Neural crest cell (in vitro differentiated cells): ENCODE measurements at regions not wholly inside any gene's neighbourhood (a gene's known extent, or its start where the extent isn't known, plus 50 kb on each side); places are given as distances from the start of the nearest gene placed in this dataset.

Experiments used
- DNase-seq: peaks from one replicate; pipeline ENCODE4 v3.0.0; 2021; ENCODE audit warnings: low read depth, mixed read lengths, low spot score
- H3K27ac Mint-ChIP-seq: one replicate; pipeline ENCODE4 v1.8.0; 2021; ENCODE audit warnings: mild to moderate bottlenecking, mixed read lengths; ENCODE audit not compliant: unreplicated experiment
- H3K27me3 Mint-ChIP-seq: 2 replicates; pipeline ENCODE4 v1.8.0; 2021; ENCODE audit warnings: low read depth, mild to moderate bottlenecking, mixed read lengths
- H3K36me3 Mint-ChIP-seq: 2 replicates; pipeline ENCODE4 v1.8.0; 2021; ENCODE audit warnings: low read depth, mild to moderate bottlenecking, mixed read lengths
- H3K4me1 Mint-ChIP-seq: 2 replicates; pipeline ENCODE4 v1.8.0; 2021; ENCODE audit warnings: mixed read lengths
- H3K4me3 Mint-ChIP-seq: one replicate; pipeline ENCODE4 v1.8.0; 2021; ENCODE audit warnings: mild to moderate bottlenecking, mixed read lengths
- H3K9me3 Mint-ChIP-seq: 2 replicates; pipeline ENCODE4 v1.8.0; 2021; ENCODE audit warnings: mixed read lengths
- CTCF ChIP-seq: fragments of 200-600 bp; sonication (generic); conservative IDR thresholded peaks from 2 replicates; pipeline ENCODE4 v1.5.0; 2021; ENCODE audit warnings: antibody characterized with exemption, mild to moderate bottlenecking

DNA sequence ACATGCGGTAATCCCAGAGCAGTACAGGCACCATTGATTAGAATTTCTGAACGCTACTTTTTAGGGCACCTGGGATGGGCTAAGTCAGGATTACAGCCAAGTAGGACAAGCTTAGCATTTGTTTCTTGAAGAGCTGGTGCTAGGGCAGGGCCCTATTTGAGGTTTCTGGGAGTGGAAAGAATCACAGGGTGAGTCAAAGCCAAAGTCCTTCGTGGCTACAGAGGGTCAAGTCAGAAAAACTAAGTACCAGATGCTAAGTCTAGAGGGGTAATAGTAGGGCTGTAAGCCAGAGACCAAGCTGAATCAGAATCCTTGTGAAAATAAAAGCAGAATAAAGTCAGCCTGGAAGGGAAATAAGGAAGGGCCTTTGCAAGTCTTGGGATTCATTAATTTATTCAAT is 448.6 kb downstream of the ZIC3 start:
- Mint-ChIP-seq H3K4me1 (no peaks in the 10 kb centered on the region), H3K36me3 (peaks cover 2% of the 10 kb centered on the region), H3K27me3 (peaks cover 5% of the 10 kb centered on the region), H3K9me3 (peaks cover 7% of the 10 kb centered on the region), H3K27ac (no peak overlapping the region), H3K4me3 (no peak overlapping the region)
- DNase-seq: no peak
- no peak for TF ChIP-seq CTCF

DNA sequence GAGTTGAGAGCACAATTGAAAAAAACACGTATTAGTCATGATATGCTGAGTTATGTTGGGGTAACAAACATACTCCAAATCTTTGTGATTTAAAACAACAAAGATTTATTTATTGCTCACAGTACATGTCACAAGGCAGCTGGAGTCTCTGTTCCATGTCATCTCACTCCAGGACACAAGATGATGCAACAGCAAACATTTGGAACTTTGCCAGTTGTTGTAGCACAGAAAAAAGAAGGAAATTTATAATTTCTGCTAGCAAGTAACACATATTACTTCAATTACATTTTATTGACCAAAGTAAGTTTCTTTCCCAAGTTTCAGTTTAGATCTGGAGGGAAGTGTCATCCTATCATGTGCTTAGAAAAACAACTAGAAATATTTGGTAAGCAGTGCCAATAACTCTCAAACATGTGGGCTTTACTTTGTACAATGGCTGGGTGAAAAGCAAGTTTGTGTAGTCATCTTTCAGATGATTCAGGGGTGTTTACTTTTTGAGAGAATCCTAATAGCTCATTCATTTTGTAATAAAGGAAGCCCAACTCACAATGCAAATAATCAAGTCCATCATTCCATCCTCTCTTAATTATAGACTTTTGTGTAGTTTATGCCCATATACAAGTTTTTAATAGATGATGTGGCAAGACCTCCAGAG is 452.3 kb downstream of the ZIC3 start:
- TF ChIP-seq CTCF: no peak
- H3K9me3 Mint-ChIP-seq: peaks cover 6% of the 10 kb centered on the region
- H3K27me3 Mint-ChIP-seq: no peaks in the 10 kb centered on the region
- no peak overlapping the region for H3K27ac Mint-ChIP-seq
- DNase-seq: no peak
- no peak overlapping the region for H3K4me3 Mint-ChIP-seq
- H3K36me3 Mint-ChIP-seq: no peaks in the 10 kb centered on the region
- peaks cover 5% of the 10 kb centered on the region for H3K4me1 Mint-ChIP-seq

GRCh38 chrX:138020941-138021340 is 455.0 kb downstream of the ZIC3 start:
- H3K4me3 Mint-ChIP-seq: no peak overlapping the region
- H3K27me3 Mint-ChIP-seq: no peaks in the 10 kb centered on the region
- peaks cover 9% of the 10 kb centered on the region for H3K9me3 Mint-ChIP-seq
- no peak for DNase-seq
- no peaks in the 10 kb centered on the region for H3K36me3 Mint-ChIP-seq
- peaks cover 5% of the 10 kb centered on the region for H3K4me1 Mint-ChIP-seq
- H3K27ac Mint-ChIP-seq: no peak overlapping the region
- no peak for TF ChIP-seq CTCF

GRCh38 chrX:138026211-138026610 is 460.3 kb downstream of the ZIC3 start:
- Mint-ChIP-seq H3K4me3 (no peak overlapping the region), H3K36me3 (no peaks in the 10 kb centered on the region), H3K27me3 (no peaks in the 10 kb centered on the region), H3K27ac (no peak overlapping the region), H3K4me1 (peaks cover 6% of the 10 kb centered on the region), H3K9me3 (peaks cover 12% of the 10 kb centered on the region)
- peak; percentile 60 for TF ChIP-seq CTCF
- no peak for DNase-seq

GRCh38 chrX:138031715-138032114 is 465.8 kb downstream of the ZIC3 start:
- Mint-ChIP-seq H3K4me3 (no peak overlapping the region), H3K4me1 (no peaks in the 10 kb centered on the region), H3K27ac (no peak overlapping the region), H3K9me3 (peaks cover 6% of the 10 kb centered on the region), H3K27me3 (no peaks in the 10 kb centered on the region), H3K36me3 (no peaks in the 10 kb centered on the region)
- no peak for TF ChIP-seq CTCF
- no peak for DNase-seq
